NCI-H2081 treated with DMSO at 0.1 percent for 48 hours (cell line): ENCODE measurements at regions not wholly inside any gene's neighbourhood (a gene's known extent, or its start where the extent isn't known, plus 50 kb on each side); places are given as distances from the start of the nearest gene placed in this dataset.
"Not testable (repeated sequence)": the region's sequence is repeated elsewhere in the genome, so short reads cannot be mapped to it uniquely, and the experiment has no call there.

ENCODE experiments used
- DNase-seq: peaks from one replicate; lab custom pipeline; 2025; lab: John Stamatoyannopoulos, UW

DNA sequence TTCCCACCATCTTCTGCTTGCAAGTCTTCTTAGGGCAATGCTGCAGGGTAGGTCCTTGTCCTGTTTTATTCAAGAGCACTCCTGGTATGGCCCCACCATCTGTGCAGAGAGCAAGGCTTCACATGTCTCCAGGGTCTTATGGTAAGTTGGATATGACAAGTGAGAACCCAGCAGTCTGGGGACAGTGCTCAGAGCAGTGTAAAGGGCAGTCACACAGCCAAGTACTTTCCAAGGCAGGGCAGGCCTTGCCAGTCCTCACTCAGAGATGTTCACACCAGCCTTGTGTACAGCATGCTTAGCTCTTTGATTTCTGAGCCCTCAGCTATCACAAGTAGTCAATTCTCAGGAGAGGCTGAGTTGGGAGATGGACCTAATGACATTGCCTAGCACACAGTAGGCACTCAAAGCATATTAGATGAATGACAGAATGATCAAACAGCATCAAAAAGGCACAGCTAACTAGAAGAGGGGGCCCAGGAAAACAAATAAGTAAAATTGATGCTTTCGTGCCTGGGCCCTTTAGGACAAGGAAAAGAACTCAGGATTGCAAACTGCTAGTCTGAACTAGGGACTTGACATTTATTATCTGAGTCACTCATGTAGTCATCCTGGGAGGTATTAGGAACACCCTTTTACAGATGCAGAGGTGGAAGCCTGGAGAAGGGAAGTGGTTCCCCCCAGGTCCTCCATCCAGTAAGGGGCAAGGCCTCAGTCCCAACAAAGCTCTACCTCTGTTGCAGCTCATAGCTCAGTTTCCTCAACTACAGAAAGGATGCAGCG, 86.7 kb upstream of the CTAGE1 start:
- DNase-seq = no peak

DNA sequence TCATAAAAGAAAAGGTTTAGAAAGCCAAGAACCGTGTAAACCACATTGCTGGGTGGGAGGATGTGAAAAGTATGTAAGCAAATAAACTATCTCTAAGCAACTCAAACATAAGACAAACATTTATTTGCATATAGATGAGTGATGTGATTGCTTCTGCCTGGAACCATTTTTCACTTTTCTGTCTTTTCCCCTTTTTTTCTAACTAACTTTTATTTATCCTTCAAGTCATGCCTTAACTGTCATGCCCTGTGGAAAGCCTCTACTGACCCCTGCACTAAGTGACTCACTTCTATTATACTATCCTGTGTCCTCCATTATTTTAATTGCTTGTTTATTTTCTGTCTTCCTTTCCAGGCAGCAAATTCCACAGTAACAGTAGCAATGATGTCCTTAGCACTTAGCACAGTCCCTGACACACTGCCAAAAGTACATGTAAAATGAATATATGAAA, 87.5 kb upstream of the CTAGE1 start:
- DNase-seq = no peak

DNA sequence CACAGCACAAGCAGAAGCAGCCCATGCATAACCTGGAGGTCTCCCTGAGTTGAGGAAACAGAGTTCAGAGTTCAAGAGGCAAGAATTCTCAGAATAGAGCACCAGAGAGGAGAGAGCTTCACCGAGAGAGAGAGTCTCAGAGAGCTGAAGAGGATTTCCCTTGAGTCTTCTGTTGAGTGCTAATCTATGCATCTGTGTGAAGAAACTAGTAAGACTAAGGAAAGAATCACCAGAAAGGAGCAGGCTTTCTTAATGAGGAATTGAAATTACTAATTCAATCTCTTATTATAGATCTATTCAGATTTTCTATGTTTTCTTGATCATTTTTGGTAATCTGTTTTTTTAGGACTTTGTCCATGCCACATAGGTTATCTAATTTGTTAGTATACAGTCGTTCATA, 89.3 kb upstream of the CTAGE1 start:
- no peak for DNase-seq

DNA sequence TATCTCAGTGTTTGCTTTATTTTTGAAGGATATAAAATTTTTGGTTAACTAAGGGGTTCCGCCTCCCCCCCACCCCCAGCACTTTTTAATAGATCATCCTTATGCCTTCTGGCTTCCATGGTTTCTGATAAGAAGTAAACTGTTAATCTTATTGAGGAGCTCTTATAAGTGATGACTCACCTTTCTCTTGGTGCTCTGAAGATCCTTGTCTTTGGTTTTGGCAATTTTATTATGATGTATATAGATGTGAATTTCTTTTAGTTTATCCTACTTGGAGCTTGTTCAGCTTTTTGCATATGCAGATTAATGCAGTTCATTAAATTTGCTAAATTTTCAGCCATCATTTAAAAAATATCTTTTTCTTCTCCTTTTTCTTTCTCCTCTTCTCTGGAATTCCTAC, 91.7 kb upstream of the CTAGE1 start:
- DNase-seq = no peak

DNA sequence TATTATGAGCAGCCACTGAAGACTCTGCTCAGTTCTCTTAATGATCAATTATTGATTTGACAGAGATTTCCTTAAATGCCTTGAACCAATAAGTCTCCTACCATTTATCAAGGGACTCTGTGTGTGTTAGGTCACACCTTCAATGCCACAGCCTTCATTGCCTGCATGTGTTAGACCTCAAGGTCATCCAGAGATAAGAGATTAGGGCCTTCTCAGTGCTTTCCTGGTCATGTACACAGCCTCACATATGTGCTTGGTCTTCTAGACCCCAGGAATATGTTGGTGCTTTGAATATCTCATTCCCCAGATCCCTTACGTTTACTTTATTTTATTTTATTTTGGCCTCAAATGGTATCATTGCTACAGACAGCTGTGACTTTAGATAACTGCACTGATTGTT, 93.0 kb upstream of the CTAGE1 start:
- DNase-seq = no peak

DNA sequence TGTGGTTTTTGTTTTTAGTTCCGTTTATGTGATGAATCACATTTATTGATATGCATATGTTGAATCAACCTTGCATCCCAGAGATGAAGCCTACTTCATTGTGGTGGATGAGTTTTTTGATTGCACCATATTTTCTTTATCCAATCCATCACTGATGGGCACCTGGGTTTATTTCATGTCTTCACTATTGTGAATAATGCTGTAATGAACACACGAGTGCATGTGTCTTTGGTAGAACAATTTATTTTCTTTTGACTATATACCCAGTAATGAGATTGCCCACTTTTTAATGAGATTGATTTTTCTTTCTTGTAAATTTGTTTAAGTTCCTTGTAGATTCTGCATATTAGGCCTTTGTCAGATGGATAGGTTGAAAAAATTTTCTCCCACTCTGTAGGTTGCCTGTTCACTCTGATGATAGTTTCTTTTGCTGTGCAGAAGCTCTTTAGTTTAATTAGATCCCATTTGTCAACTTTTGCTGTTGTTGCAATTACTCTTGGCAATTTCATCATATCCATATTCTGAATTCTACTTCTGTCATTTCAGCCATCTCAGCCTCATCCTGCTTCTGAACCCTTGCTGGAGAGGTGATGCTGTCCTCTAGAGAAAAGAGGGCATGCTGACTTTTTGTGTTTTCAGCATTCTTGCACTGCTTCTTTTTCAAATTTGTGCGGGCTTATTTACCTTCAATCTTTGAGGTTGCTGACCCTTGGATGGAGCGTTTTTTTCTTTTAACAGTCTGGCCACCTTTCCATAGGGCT, 96.2 kb upstream of the CTAGE1 start:
- no peak for DNase-seq

DNA sequence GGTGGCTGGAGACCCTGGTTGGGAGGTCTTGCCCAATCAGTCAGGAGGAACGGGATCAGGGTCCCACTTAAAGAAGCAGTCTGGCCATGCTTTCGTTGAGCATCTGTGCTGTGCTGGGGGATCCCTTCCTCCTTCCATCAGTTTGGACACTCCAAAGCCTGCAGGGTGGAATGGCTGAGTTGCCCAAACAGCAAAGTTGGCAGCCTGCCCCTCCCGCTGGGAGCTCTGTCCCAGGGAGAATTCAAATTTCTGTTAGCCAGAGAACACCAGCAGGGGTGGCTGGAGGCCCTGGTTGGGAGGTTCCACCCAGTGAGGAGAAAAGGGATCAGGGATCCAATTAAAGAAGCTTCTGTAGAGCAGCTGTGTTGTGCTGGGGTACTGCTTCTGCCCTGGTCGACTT, 96.9 kb upstream of the CTAGE1 start:
- no peak for DNase-seq

DNA sequence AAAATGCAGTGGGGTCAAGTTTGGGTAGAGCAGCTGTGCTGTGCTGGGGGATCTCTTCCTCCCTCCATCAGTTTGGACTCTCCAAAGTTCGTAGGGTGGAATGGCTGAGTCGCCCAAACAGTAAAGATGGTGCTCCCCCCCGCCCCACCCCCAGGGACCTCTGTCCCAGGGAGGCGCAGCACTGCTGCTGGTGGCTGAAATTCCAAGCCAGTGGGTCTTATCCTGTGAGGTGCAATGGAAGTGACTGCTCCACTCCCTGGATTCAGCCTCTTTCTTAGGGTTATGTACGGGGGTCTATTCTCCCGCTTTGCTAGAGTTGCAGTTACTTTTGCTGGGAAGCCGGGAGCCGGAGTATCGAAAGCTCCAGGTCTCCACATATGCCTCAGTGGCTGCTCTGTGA, 97.5 kb upstream of the CTAGE1 start:
- DNase-seq = no peak

DNA sequence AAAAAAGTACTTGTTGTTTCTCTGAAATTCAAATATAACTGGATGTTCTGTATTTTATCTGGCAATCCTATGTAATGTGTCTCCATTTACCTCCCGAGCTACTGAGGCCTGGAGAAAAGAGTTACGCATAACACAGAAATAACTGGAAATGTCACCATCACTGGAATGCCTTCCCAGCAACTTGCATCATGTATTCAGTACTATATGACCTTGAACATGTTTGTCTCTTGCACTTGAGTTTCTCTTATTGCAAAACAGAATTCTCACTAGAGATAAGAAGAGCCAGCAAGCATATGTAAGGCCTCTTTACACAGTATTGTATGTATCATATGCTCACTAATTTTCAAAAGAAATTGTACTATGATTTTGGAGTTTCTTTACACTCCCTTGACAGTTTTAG, 99.6 kb upstream of the CTAGE1 start:
- no peak for DNase-seq

DNA sequence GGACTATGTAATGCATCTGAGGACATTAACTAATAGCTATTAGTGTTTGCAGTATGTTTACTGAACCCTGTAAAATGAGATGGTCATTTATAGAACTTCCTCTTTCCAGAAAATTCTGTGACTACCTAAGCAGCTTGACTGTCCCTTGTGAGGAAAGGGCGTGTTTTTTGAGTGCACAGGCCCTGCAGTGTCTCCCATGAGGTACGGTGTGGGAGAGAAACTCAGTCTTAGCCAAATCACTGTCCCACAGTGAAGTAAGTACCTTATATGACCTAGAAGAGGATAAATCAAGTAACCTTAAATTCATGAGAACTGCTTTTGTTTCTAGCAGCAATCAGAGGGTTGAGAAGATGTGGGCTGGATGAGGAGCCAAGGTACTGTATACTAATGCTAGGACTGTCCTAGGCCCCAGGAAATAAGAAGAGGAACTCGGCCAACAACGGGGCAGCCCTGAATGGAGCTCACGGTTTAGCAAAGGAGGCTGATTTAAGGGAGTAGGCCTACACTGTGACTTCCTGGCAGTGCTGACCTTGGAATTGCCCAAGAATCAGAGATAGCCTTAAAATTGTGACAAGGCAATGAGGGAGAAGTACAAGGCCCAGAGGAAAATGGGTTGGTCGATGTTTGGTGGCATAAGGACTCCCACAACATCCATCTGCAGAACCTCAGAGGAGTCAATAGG, 103.5 kb upstream of the CTAGE1 start:
- DNase-seq = no peak

DNA sequence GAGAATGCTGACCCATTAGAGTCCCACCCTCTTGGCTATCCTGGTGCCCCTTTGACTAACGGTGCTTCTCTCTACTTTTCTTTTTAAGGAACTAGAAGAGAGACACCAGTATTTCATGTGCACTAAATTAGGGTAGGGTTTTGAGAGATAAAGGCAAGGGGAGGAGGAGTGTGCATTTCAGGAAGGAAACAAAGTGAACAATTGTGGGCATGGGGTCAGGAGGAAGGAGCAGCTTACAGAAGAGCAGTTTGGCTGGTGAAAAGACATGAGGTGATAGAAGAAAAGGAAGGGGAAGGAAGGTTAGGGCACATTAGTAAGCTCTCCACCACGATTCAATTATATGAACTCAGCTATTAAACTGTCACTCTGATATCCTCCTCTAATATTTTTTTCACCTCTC, 105.8 kb upstream of the CTAGE1 start:
- no peak for DNase-seq

DNA sequence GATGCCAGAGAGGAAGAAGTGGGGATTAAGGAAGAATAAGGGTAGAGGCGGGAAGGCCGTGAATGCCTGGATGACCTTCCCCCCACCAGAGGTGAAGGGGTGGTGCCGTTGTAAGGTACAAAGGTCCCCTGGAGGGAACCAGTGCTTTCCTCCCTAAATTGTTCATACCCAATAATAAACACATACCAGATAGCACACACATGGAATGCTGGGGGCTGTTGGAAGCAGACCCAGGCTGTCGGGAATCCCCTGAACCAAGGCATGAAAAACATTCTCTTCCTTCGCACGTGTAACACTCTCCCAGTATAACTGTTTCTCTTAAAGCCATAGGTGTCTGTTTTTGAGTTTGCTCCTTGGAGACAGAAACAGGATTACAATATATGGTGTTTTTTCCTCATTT, 107.1 kb upstream of the CTAGE1 start:
- no peak for DNase-seq

DNA sequence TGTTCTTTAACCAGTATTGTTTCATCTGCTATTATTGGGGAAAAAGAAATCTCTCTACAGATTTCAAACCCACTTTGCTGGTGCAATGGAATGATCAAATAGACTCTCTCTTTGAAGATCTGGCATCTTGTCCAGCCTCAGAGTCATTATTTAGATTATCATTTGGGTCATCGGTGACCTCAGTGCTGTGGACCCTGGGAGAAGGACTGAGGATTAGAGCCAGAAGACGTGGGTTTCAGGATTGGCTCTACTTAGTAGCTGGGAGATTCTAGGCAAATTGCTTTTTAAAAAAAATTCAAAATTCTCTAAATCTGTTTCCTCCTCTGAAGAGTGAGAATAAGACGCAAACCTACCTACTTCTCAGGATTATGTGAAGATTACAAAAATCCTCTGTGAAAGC, 107.6 kb upstream of the CTAGE1 start:
- no peak for DNase-seq

DNA sequence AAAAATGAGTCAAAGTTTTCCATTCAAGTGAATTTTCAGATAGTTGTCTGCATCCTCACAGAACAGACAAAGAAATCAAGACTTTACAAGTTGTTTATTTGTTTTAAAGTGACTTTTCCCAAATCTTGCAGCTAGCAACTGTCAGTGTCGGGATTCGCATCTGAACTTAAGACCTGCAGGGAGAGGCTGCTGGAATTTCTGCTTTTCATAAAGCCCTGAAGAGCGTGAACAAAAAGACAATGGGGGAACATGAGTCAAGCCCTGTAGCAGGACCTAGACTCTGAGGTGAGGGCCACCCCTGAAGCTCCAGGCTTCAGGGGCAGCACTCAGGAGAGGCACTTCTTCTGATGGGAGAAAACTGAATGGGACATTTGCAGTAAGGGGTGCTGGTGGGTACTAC, 108.2 kb upstream of the CTAGE1 start:
- DNase-seq = no peak

DNA sequence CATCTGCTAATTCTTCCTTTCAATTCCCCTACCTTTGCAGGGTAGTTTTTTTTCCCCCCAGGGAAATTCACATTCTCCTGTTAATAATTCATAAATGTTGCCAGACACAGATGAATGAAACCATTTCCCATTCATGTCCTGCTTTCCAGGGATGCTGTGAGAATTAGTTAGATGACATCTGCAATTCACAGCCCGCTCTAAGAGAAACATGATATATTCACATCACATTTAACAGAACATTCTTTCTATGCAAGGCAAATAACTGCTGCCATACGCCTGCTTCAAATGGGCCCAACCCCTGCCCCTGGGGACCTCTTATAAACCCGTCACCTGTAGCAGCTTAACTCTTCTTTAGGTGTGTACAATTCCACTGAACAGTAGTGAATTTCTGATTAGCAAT, 110.6 kb upstream of the CTAGE1 start:
- no peak for DNase-seq

DNA sequence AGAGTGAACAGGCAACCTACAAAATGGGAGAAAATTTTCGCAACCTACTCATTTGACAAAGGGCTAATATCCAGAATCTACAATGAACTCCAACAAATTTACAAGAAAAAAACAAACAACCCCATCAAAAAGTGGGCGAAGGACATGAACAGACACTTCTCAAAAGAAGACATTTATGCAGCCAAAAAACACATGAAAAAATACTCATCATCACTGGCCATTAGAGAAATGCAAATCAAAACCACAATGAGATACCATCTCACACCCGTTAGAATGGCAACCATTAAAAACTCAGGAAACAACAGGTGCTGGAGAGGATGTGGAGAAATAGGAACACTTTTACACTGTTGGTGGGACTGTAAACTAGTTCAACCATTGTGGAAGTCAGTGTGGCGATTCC, 117.0 kb upstream of the CTAGE1 start:
- not testable (repeated sequence) for DNase-seq

DNA sequence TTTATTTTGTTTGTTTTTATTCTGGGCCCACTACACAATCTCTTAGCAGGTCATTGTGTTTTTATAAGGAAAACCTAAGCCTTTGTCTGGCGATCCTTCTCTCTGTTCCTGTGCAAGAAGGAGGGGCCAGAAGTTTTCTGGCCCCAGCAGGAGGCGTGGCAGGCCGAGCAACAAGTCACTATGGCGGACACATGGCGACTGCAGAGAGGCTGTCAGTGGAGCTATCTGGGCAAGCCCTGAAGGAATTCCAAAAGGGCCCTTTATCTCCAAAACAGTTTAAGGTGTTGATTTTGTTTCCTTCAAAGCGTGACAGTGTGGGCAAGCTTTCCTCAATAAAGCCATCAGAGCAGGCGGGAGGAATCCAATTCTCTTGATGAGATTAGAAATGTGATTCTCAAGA, 118.8 kb upstream of the CTAGE1 start:
- DNase-seq = no peak

DNA sequence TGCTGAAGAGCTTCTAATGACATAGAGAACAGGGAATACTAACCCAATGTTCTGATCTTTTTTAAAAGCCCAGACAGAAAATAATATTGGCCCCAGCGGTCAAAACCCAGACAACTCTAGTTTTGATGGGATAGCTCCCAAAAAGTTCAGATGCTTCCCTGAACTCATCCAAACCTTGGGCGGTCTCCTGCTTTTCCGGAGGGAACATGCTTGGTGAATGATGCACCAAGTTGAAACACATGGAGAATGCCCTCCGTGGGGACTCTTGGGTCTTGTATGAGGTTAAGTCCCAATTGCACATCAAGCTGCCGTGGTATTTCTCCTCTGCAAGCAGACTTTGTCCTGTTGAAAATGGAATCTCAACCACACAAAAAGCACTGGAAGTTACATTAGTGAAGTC, 120.7 kb upstream of the CTAGE1 start:
- no peak for DNase-seq

DNA sequence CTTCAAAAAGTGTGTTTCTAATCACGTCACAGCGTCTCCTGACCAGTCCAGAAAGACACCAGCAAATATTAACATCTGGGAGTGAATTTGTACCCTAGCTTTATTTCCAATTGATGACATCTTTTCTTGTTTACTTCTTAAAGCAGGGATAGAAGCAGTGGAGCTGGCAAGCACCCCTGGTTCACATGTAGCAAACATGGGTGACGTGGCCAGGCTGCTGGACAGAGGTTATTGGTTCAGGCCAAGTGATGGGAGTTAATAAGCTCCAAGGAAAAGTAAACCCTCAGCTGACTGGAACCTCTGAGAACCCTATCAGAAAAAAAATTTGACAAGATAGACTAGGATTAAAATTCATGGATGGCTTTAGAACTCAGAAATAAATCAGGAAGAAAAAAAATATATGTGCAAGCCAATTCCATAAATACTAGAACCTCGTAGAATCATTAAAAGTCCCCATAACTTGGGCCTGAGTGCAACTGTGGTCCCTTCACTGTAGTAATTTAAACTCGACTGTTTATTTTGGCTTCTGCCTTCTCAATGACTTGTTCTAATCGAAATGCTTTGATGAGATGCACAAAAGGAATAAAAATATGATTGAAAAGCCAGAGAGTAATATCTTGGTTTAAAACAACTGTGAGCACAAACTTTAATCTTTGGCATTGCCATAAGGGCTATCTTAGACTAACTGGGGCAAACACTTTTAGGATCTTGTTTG, 121.5 kb upstream of the CTAGE1 start:
- no peak for DNase-seq

DNA sequence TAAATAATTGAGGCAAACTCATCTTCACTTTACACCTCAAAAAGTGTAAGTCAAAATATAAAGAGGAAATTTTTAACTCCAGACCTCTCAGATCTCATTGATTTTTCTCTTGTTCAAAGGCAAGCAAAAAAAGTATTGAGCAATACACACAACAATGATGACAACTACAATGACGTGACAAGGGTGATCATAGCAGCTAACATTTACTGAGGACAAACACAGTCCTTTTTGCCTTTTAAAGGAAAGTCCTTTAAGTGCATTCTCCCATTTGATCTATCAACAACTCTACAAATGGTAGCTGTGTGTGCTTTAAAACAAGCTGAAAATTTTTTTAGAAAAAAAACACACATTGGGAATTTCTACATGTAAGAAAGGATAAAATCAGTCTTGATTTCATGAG, 123.5 kb upstream of the CTAGE1 start:
- no peak for DNase-seq

DNA sequence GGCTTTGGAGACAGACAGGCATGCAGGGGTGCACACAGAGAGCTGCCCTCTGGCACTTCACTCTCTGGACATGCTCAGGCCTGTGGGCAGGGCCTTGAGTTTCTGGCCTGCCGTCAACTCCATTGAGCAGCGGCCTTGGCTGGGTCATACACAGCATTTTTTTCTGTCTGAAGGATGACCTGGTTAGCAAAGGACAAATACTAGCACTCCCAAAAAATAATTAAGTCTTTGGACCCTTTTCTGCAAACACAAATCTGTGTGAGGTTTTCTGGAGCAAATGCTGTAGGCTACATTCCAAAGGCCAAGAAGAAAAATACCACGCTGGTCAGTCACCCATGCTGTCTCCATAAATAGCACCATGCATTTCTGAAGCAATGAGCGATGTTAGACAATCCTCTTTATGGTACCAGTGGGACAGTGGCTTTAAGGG, 124.7 kb upstream of the CTAGE1 start:
- DNase-seq = no peak

DNA sequence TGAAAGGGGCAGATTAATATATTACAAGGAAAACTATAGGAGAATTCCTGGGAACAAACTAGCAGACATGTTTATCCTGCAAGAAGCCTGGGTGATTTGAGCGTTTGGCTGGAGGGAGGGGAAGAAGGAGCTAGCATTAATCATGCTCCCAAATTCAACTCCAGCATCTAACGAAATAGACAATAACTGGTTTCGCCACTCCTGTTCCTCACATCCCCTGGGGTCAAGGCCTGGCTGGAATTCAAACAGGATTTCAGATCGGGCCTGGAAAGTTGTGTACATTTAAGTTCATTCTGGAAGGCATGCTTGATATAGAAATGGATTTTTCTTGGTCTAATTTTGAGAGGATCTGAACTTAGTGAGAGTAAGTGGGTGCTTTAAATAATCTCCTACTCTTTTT, 126.1 kb upstream of the CTAGE1 start:
- DNase-seq = no peak
